Upper lobe of right lung (tissue), 1 donor: ENCODE measurements at regions not wholly inside any gene's neighbourhood (a gene's known extent, or its start where the extent isn't known, plus 50 kb on each side); places are given as distances from the start of the nearest gene placed in this dataset.

Source experiments
- ATAC-seq: fragments of 200-7000 bp; cut with Tn5 transposase; one replicate; pipeline ENCODE4 v1.9.1; 2020; ENCODE audit warnings: mild to moderate bottlenecking, moderate library complexity
- DNase-seq: peaks from one replicate; pipeline ENCODE4 v3.0.0-alpha.2; 2020
- H3K27ac ChIP-seq: fragments of 200-600 bp; one replicate; pipeline ENCODE4 v1.8.0; 2022
- H3K27me3 ChIP-seq: fragments of 200-600 bp; one replicate; pipeline ENCODE4 v1.8.0; 2022; ENCODE audit warnings: mild to moderate bottlenecking
- H3K36me3 ChIP-seq: fragments of 200-600 bp; one replicate; pipeline ENCODE4 v1.8.0; 2022
- H3K4me1 ChIP-seq: fragments of 200-600 bp; one replicate; pipeline ENCODE4 v1.8.0; 2022
- H3K4me3 ChIP-seq: fragments of 200-600 bp; one replicate; pipeline ENCODE4 v1.8.0; 2022; ENCODE audit warnings: mild to moderate bottlenecking
- H3K9me3 ChIP-seq: fragments of 200-600 bp; one replicate; pipeline ENCODE4 v1.8.0; 2022
- CTCF ChIP-seq: fragments of 200-600 bp; IDR thresholded peaks from one replicate; pipeline ENCODE4 v1.8.0; 2022; ENCODE audit warnings: antibody characterized with exemption
- intact Hi-C: fragments of 100-400 bp; cut with DNase I; formaldehyde crosslinking; loops from one replicate; pipeline ENCODE4 v1.11.0; 2022
- donor health status: DM: no; HTN: yes; CAD: no; lungs with severe emphysema.

DNA sequence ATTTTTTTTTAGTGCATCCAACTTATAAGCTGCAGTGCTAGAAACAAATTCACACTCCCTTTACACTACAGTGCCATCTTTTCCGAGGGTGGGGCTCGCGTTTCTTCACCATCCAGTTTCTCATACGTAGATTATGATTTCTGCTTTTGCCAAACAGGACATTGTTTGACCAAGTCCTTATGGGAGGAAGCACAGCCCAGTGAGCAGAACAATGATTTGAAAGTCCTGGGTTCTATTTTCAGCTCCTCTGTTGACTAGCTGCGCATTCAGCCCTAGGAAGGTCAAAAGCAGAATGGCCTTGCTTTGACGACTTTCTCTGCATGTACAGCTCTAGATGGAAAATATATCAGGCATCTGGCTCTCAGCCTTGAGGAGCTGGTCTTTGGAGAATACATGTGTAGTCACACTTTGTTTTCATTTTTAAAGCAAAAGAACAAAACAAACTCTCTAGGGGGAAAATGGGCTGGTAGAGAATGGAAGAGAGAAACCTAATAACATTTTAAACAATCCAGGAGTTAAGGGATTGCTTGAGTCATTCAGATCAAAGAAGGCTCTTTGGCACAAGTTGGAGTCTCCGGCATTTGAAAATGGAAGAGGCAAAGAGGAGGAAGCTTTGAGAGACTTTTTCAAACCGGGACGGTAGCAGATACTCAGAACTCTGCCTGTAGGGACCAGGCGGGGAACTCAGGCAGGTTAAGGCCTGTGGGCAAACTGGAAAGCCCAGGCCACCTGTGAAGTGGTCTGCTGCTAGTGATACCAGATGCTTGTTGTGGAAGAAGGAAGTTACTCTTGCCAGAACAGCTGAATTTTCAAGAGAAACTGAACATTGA lies 257.3 kb upstream of the PLEKHG7 start:
- no peak for TF ChIP-seq CTCF
- Histone ChIP-seq H3K4me3 (no peak overlapping the region), H3K4me1 (no peaks in the 10 kb centered on the region), H3K9me3 (no peaks in the 10 kb centered on the region), H3K36me3 (no peaks in the 10 kb centered on the region), H3K27me3 (no peaks in the 10 kb centered on the region), H3K27ac (peak overlapping the region; percentile 21)
- DNase-seq = no peak
- intact Hi-C loops = no loop called here
- ATAC-seq = peak; percentile 25

GRCh38 chr12:92444763-92445162 lies 258.0 kb upstream of the PLEKHG7 start:
- H3K27ac ChIP-seq = peak overlapping the region; percentile 21
- intact Hi-C loops = no loop called here
- H3K27me3 ChIP-seq = no peaks in the 10 kb centered on the region
- no peaks in the 10 kb centered on the region for H3K36me3 ChIP-seq
- H3K4me3 ChIP-seq = no peak overlapping the region
- TF ChIP-seq CTCF = no peak
- DNase-seq = no peak
- ATAC-seq = peak; percentile 92
- H3K9me3 ChIP-seq = no peaks in the 10 kb centered on the region
- no peaks in the 10 kb centered on the region for H3K4me1 ChIP-seq

GRCh38 chr12:92442782-92443181 lies 260.0 kb upstream of the PLEKHG7 start:
- Histone ChIP-seq H3K27me3 (no peaks in the 10 kb centered on the region), H3K36me3 (no peaks in the 10 kb centered on the region), H3K27ac (no peak overlapping the region), H3K4me1 (no peaks in the 10 kb centered on the region), H3K9me3 (no peaks in the 10 kb centered on the region), H3K4me3 (no peak overlapping the region)
- TF ChIP-seq CTCF = no peak
- DNase-seq = no peak
- intact Hi-C loops = no loop called here
- no peak for ATAC-seq

GRCh38 chr12:92440072-92440471 lies 262.7 kb upstream of the PLEKHG7 start:
- Histone ChIP-seq H3K4me3 (no peak overlapping the region), H3K36me3 (no peaks in the 10 kb centered on the region), H3K27ac (no peak overlapping the region), H3K27me3 (no peaks in the 10 kb centered on the region), H3K4me1 (no peaks in the 10 kb centered on the region), H3K9me3 (no peaks in the 10 kb centered on the region)
- DNase-seq = no peak
- TF ChIP-seq CTCF = no peak
- intact Hi-C loops = no loop called here
- ATAC-seq = no peak

DNA sequence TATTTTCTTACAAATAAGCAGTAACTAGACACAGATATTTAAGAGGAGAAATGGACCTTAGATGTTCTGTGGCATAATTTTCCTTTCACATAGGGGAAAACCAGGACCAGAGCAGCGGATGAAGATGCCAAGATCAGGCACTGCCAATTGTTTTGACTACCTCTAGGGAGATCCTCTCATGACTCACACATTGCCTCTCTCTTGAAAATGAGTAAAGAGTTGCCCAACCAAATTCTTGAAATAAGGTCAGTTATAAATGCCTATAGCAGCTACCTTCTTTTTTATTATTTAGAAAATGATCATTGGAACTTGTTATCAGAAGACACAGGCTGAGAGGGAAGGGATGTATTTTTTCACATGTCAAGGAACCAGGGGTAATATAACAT lies 263.4 kb upstream of the PLEKHG7 start:
- DNase-seq = no peak
- H3K36me3 ChIP-seq = no peaks in the 10 kb centered on the region
- no peak for ATAC-seq
- no peak overlapping the region for H3K27ac ChIP-seq
- TF ChIP-seq CTCF = no peak
- H3K4me3 ChIP-seq = no peak overlapping the region
- H3K4me1 ChIP-seq = no peaks in the 10 kb centered on the region
- no peaks in the 10 kb centered on the region for H3K27me3 ChIP-seq
- intact Hi-C loops = no loop called here
- H3K9me3 ChIP-seq = no peaks in the 10 kb centered on the region
